HG03520 (cell line): ENCODE measurements at regions not wholly inside any gene's neighbourhood (a gene's known extent, or its start where the extent isn't known, plus 50 kb on each side); places are given as distances from the start of the nearest gene placed in this dataset.

ENCODE experiments used
- ATAC-seq: cut with Tn5 transposase; IDR thresholded peaks from one replicate; pipeline ENCODE4 v1.9.1; 2021; ENCODE audit warnings: mild to moderate bottlenecking, moderate library complexity; ENCODE audit not compliant: unreplicated experiment

GRCh38 chr18:2256577-2256976, 314.7 kb downstream of the METTL4 start:
- no peak for ATAC-seq

DNA sequence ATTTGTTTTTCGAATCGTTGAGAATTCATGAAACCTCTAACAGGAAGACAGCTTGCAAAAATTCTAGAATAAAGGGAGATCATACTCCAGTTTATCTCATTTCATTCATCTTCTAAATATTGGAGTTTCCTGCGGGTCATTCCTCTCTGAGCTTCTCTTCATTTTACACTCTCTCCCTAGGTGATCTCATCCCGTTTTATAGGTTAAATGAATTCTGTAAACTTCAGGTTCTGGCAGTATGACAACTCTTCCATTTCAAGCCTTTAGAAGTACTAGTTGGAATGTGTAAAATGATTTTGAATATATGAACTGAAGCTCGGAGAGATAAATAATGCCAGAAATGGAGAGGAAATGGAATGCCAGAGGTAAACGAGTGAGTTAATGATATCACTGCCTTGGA, 312.4 kb downstream of the METTL4 start:
- ATAC-seq = no peak

- no peak for ATAC-seq
Observed at GRCh38 chr18:2263303-2263890, 307.9 kb downstream of the METTL4 start.

DNA sequence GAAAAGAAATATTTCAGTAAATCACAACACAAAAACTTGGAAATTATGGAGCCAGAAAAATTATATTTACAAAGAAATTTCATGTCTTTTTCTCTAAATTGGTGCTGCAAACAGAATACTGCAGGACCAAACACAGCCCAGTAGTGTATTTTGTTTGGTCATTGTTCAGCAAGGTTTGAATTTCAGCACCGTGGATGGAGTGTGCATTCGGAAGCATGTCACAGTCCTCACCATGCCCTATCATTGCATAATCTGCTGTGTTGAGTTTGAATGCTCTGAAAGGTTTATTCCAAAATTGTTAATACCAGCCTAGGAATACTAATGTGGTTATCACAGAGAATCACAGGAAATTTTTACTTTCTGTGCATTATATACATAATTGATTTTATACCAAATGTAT, 296.7 kb downstream of the METTL4 start:
- ATAC-seq = no peak

DNA sequence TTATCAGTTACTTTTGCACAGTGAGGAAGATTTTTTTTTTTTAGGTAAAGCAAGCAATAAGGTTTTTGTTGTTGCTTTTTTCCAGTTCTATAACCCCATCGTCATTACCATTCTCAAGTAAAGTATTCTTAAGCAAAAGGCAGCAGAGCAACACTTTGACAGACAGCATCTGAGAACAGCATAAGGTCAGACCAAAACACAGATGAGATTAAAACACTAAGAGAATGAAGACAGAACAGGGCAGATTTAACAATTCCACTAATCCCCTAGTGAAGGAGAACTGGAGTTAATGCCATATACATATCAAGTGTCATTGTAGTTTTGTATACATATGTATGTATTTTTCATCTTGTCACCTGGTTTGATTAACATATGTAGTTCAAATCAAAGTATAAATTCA, 290.2 kb downstream of the METTL4 start:
- ATAC-seq = no peak

- ATAC-seq = no peak
Observed at GRCh38 chr18:2281523-2282199, 289.6 kb downstream of the METTL4 start.

- no peak for ATAC-seq
Observed at GRCh38 chr18:2293109-2293839, 278.0 kb downstream of the METTL4 start.

DNA sequence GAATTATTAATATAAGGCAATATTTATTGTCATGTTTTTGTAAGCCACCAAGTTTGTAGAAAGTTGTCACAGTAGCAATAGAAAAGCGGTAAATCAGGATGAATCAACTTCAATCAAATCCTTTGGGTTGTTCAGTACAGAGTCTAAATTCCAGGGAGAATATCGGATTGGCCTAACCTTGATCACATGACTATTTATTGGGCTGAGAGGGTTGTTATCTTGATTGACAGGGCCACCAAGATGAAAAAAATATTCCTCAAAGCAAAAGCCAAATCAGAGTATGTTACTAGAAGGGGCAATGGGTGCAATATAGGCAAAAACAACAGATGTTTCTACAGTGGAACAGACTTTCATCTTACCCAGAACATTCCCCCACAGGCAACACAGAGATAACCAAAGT, 270.0 kb downstream of the METTL4 start:
- ATAC-seq = no peak

DNA sequence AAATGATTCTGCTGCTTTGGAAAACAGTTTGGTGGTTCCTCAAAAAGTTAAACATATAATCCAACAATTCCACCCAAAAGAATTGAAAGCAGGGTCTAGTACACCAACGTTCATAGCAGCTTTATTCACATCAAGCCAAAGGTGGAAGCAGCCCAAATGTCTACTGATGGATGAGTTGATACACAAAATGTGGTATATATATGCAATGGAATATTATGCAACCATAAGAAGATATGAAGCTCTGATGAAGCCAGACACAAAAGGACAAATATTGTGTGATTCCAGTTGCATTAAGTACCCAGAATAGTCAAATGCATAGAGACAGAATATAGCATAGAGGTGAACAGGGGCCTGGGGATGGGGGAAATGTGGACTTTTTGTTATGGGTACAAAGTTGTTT, 269.3 kb downstream of the METTL4 start:
- ATAC-seq = no peak

DNA sequence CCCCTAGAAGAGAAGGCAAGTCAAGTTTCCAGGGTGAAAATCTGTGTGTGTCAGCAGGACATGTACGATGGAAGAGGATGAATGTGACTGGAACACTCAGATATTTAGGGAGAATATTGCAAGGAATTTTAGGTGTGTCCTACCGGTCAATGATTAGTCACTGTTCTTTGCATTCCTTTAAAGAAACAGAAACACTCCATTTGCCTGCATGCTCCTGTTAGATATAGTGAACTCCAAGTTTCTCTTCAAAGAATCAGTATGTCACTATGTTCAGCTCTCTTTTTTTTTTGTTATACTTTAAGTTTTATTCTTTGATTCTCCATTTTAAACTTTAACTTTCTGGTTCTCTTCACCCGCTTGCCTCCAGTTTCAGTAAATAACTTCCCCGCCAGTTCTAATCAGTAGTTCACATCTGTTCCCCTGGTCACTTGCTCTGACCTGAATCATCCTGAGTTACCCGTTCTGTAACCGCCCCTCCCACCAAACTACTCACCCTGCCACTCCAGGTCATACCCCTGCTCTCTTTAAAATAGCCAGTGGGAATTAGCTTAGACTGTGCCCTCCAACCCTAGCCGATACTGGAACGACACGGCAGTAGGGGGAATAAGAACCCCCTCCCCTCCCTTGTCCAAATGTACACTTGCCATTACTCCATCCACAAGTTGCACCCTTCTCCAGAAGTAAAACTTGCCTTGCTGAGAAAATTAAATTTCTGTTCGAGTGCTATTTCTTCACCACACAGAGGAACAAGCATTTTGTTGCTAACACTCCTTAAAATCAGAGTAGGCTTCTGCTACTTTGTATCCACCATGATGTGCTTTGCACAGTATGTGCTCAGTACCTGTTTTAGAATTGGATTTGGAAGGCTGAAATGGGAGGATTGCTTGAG, 268.4 kb downstream of the METTL4 start:
- no peak for ATAC-seq

- no peak for ATAC-seq
Observed at GRCh38 chr18:2303517-2304238, 267.6 kb downstream of the METTL4 start.

DNA sequence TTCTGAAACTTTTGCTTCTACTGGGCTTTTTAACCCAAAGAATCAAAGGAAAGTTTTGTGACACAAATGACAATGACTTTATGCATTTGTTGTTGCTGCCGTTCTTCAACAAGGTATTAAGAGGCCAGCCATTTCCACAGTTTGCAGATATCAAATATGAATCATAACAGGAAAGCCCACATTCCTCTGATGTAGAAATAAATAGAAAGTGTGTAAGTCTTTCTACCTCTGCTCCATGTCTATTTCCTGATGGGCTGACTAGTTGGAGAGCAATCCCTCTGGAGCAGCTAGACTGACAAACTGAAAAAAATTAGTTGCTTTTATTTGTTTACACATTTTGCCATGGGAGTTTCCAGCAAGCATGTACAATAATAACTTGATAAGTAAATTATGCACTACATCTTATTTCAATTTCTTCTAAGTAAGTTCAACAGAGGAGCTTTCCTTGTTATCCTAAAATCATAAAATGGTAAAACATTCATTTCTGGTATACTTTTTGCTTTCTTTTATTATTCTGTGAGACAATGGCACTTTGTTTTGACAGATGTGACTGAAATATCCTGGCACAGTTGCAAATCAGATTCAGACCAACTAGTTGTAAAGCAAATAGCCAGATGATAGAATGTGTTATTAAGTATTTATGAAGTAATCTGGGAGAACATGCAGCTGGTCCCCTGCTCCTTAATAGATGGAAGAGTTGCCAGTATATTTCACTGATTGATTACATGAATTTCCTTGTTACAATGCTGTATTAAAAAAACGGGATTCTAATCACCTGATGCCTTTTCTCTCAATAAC, 266.7 kb downstream of the METTL4 start:
- no peak for ATAC-seq

GRCh38 chr18:2306606-2307005, 264.7 kb downstream of the METTL4 start:
- no peak for ATAC-seq

GRCh38 chr18:2310886-2311285, 260.4 kb downstream of the METTL4 start:
- no peak for ATAC-seq

- ATAC-seq = peak; percentile 75
Observed at GRCh38 chr18:2312440-2312839, 258.9 kb downstream of the METTL4 start.

DNA sequence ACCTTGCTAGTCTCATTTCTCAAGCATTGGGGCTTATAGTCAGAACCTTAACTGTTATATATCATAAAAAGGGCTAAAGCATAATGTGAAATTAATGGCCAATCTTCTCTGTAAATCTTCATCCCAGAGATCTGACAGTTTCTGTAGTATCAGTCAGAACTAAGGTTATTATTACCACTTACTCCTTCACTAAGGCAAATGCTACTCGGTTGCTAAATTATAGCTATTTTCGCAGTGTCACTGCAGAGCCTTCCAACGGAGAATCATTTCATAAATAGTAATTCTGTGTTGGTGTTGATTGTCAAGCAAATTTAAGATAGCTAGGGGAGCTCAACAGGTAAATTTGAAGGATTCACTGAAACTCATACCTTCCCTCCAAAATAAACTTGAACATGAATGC, 258.0 kb downstream of the METTL4 start:
- no peak for ATAC-seq

- no peak for ATAC-seq
Observed at GRCh38 chr18:2316082-2316750, 255.1 kb downstream of the METTL4 start.

DNA sequence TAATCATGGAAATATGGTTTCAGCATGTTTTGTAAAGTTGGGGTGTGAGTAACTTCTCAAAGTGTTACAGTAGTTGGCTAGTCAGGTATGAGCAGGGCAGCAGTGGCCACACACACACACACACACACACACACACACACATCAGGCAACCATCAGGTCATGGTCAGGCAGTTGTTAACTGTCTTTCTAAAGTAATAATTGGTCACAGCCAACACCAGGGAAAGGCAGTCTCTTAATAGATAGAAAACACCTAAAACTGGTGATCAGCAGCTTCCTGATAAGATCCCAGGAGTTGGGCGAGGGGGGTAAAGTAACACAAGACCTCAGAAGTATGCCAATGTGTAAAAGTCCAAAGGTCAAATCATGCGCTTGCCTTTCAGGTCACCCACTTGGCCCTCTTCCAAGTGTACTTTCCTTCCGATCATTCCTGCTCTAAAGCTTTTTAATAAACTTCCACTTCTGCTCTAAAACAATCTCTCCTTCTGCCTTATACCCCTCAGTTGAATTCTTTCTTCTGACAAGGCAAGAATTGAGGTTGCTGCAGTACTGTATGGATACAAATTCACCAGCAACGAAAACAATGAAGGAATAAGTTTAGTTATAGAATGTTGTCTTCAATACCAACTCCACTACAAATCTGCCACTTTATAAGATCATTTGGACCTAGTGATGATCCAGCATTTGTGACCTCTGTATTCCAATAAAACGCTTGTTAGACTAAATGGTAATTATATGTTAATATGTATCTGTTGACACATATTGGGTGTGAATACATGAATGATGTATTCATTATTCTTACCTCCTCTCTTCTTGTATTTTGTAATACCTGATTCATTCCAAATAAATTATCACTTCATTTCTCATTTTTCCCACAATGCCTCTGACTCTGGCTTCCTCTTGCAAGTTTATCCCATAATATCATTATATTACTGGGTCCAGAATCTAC, 254.3 kb downstream of the METTL4 start:
- ATAC-seq = no peak
